ENCODE measurements at regions not wholly inside any gene's neighbourhood (a gene's known extent, or its start where the extent isn't known, plus 50 kb on each side); places are given as distances from the start of the nearest gene placed in this dataset.

DNA sequence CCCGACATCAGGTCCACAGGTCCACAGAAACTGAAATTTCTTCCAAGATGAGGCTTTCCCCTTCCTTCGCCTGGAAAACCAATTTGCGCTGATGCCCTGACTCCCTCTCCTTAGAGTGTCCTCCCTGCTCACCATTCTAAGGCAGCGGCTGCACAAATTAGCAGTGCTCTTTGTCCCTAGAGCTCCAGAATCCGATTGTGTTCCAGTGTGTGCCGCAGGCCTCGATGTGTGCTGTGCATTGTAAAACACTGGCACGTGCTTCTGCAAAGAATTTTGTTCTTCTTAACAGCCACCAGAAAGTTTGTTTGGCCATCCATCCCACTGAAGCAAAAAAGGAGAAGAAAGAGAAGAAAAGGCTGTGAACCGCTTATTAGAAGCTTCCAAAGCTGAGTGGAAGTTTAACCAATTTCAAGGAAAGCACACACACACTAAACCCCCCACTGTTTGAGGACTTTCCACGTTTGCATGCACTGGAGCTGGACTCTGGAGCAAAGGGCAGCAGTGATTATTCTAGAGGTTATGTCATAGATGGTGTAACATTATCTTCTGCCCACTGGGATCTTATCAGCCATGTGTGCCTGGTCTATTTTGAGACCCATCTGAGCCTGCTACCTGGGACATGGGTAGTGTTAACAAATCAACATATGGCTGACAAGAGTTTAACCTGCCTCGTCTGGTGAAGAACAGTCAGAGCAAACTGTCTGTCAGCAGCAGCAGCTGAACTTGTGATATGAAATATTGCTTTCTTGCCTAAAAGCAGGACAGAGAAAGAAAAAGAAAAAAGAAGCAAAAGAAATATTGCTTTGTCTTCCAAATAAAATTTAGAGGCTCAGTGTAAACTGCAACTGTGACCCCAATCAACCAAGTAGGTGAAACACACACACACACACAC lies 64.9 kb upstream of the RREB1 start:
- DNase-seq (ENCODE audit: extremely low read depth, low read depth, low spot score) = no peak

DNA sequence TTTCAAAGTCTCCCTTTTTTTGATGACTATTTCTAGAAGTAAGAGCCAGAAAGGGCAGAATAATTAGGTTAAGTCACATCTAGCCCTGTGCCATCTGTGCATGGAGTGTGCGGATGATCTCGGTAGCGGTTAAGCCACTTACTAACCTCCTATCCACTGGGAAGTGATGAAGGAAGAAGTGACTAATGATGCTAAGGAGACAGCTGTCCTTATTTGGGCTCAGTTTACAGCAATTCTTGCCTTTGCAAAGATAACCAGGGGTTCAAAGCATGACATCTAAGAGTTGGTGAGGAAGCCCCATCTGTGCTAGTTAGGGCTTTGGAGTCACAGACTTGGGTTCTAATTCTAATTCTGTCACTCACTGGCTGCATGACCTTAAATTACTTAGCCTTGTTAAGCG lies 62.4 kb upstream of the RREB1 start:
- DNase-seq (ENCODE audit: extremely low read depth, low read depth, low spot score) = no peak

DNA sequence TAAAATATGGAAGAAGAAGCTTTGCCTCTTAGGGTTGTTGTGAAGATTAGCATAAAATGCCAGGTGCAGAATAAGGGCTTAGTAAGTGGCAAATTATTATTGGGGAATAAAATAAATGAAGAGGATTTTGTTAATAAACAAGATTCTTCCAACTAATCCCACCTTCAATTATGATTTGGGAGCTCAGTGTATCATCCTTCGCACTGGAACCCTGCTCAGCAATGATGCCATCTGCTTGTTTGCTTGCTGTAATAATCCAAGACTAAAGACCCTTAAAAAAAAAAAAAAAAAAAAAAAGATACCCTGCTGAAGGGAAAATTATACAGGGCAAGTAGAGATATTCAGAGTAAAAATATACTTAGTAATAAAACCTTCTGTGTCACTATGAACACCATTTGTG lies 62.0 kb upstream of the RREB1 start:
- no peak for DNase-seq (ENCODE audit: extremely low read depth, low read depth, low spot score)

DNA sequence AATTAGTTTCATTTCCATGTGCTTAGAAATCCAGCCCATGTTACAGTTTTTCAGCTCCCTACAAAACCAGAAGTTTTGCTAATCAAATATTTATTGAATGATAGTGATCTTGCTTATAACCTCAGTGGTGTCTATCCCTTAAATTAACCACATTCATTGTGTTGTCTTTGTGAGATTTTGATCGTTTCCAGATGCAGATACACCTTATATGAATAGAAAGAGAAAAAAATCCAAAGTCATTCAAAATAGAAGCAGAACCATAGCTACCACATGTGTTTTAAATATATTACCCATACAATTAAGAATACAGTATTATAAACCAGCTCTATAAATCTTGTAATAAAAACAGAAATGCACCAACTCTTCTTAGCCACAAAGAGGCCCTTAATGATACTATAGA lies 60.6 kb upstream of the RREB1 start:
- no peak for DNase-seq (ENCODE audit: extremely low read depth, low read depth, low spot score)

DNA sequence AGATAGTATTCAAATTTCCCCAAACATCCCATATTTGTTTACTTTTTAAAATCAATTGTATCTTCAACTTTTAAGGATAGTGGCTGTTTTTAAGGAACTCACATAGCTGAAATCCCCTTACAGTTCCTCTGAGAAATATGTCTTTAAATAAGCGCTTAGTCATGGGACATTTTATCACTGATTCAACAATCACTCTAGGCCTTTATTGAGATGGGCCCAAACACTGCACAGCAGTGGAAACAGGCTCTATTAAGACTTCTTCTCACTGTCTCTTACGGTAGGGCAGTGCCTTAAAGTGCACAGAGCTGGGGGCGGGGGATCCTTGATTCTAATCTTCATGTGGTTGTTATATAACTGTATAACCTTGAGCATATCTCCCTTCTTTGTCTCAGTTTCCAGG lies 59.8 kb upstream of the RREB1 start:
- no peak for DNase-seq (ENCODE audit: extremely low read depth, low read depth, low spot score)

DNA sequence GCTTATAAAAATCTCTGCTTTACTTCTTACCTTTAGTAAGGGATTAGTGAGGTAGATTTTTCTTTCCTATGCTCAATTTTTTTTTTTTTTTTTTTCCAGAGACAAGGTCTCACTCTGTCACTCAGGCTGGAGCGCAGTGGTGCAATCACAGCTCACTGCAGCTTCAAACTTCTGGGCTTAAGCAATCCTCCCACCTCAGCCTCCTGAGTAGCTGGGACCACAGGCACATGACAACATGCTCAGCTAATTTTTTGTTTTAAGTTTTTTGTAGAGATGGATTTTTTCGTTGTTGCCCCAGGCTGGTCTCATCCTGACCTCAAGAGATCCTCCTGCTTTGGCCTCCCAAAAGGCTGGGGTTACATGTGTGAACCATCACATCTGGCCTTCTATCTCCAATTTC lies 58.9 kb upstream of the RREB1 start:
- no peak for DNase-seq (ENCODE audit: extremely low read depth, low read depth, low spot score)

DNA sequence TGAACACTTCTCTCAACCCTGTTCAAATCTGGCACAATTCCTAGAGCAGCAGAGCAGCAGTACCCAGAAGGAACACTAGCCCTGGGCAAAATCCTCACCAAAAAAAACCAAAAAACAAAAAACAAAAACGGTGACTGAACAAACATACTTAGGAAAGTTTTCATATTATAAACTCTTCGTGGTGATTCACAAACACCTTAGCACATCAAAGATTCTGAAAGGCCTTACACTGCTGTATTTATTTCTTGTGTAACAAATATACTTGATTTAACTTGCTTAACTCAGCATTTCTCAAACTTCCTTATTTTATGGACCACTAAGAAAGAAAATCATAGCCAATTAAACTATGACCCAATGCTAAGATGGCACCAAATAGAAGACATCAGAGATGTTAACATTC lies 57.8 kb upstream of the RREB1 start:
- DNase-seq (ENCODE audit: extremely low read depth, low read depth, low spot score) = no peak

DNA sequence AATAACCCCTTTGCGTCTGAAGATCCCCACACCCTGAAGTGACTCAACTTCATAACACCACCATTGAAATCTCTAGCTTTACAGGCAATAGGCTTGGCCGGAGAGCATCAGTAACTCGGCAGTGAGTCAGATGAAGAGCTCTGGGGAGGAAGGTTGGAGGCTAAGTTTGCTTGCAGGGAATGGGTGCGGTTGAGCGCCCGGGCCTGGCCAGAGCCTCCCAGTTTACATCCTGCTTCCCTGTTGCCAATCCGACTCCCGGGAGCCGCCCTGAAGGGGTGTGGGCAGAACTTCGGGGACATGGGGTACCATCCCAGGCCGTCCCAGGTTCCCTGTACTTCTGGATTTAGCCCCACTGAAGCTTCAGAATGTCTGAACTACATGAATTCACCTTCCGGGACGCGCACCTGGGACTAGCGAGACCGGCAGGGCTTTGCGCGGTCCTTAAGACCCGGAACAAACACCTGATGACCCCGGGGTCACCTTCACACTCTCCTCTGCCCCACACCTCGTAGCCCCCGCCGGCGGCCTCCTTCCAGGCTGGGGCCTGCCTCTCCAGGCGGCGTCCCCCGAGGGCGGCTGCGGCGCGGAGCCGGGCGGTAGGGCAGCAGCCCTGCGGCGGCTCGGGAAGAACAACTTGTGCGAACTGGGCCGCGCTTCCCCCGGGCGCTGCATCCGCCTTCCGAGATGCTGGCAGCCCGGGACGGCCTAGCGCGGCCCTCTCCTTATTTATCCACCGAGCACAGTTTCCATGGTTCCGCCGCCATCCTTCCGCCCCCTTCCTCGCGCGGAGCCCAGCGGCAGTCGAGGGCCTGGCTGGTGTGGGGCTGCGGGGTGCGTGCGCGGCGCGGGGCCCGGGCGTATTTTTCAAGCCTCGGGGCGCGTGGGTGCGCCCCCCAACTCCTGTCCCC lies 56.6 kb upstream of the RREB1 start:
- no peak for DNase-seq (ENCODE audit: extremely low read depth, low read depth, low spot score)

DNA sequence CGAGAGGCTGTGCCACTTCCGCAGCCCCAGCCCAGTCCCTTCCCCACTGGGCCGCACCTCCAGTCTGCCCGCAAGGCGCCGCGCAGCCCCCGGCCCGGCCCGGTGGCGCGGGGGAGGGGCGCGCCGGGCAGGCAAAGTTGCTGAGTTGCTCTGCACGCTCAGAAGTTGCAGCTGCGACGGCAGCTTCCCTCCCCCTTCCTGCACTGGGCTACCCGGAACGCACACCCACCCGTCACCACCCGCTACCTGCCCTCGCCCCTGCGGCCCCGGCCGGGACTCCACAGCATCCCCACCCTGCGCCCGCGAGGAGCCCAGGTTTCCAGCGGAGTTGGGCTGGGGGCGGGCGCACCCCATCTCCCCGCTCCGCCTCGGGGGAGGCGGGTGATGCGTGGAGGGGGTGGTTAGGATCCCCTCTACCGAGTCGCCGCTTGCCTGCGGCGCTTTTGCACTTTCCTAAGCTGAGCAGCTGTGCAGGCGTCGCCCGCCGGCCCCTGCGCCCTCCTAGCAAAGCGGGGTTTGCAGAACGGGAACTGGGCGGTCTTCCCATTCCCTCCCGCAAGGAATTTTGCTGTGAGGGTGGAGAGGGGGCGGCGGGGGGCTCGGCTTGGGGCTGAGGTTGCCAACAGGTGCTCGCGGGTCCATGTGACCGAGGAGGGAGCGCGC lies 55.9 kb upstream of the RREB1 start:
- DNase-seq (ENCODE audit: extremely low read depth, low read depth, low spot score) = no peak

DNA sequence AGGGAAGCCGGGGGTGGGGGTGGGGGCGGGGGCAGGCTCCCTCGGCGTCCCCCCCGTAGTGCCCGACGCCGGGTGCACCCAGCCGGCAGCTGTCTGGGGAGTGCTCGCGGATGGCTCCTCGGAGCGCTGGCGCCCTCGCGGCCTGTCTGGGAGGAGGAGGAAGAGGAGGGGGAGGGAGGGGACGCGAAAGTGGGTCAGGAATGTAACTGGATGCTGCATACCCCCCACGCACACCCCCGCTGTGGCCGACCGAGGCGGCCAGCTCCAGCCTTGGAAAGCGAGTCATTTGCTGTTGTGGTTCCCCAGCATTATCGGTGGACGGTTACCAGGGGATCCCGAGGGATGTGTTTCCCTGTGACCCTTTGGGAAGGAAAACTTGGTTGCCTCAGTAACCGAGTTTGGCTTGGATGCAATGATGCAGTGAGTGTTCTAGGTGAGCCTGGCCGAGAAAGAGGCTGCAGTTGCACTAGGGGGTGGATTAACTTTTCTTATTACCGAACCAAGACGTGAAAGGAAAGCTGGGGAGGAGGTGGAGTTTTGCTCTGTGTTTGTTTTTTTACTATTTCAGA lies 55.2 kb upstream of the RREB1 start:
- no peak for DNase-seq (ENCODE audit: extremely low read depth, low read depth, low spot score)

DNA sequence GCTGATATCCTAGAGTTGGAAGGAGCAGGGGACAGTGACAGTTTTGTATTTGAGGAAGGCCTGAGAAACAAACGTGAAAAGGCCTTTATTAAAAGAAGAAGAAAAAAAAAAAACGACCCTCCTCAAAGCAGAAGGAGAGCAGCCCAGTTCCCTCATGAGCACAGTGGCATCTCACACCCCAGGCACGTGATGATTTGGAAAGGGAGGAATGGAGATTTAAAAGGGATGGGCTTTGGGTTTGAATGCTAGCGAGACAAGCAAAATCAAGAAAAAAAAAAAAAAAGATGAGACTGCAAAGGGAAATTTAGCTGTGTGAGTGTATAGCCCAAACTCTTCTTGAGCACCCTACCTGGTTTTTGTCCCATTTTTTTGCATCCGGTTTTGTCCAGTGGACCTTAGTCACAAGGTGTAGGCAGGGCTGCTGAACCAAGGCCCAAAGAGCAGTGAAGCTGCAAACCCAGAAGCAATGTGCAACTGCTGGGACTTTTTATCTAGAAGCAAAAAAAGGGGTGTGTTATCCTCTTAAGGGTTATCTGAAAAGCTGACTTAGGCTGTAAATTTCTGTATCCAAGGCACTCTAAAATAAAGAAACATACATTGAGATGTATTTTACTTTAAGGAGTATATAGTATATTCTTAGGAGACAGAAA lies 54.5 kb upstream of the RREB1 start:
- no peak for DNase-seq (ENCODE audit: extremely low read depth, low read depth, low spot score)
